H1 (cell line): ENCODE measurements at regions not wholly inside any gene's neighbourhood (a gene's known extent, or its start where the extent isn't known, plus 50 kb on each side); places are given as distances from the start of the nearest gene placed in this dataset.

Experiments
- CTCF ChIA-PET: fragments of 300-600 bp; sonication (Branson Sonifier 250); formaldehyde crosslinking; loops from one replicate; lab custom pipeline; 2021; ENCODE audit not compliant: partially characterized antibody; lab: Charles Lee
- POLR2A ChIA-PET: fragments of 300-600 bp; sonication (Branson Sonifier 250); formaldehyde crosslinking; loops from one replicate; lab custom pipeline; 2021; ENCODE audit warnings: inconsistent platforms; ENCODE audit not compliant: partially characterized antibody; lab: Charles Lee
- DNase-seq, 2 experiments: peaks; one replicate each; pipeline versions ENCODE4 v3.0.0 to v3.0.0-alpha.2; 2010 to 2022; ENCODE audit warnings: low spot score in 2 of 2, low read depth in 1 of 2, mixed read lengths in 1 of 2
- FAIRE-seq: peaks from 2 replicates; lab custom pipeline; 2011; peaks lifted over from hg19 to GRCh38; lab: Jason Lieb, UNC
- H2AFZ ChIP-seq: 2 replicates; pipeline ENCODE4 v1.8.1; 2012; ENCODE audit warnings: low read length, inconsistent platforms
- H2AK5ac ChIP-seq: 2 replicates; pipeline ENCODE4 v1.6.1; 2013; ENCODE audit warnings: low read depth, low read length
- H2BK120ac ChIP-seq: replicated peaks from 2 replicates; pipeline ENCODE3; 2013; ENCODE audit warnings: low read depth, low read length, inconsistent platforms
- H2BK12ac ChIP-seq: 2 replicates; pipeline ENCODE4 v1.6.1; 2013; ENCODE audit warnings: low read depth, low read length
- H2BK15ac ChIP-seq: 2 replicates; pipeline ENCODE4 v1.6.1; 2013; ENCODE audit warnings: low read length
- H2BK20ac ChIP-seq: 2 replicates; pipeline ENCODE4 v1.6.1; 2013; ENCODE audit warnings: low read length
- H2BK5ac ChIP-seq: 2 replicates; pipeline ENCODE4 v1.6.1; 2013; ENCODE audit warnings: low read depth, low read length
- H3K14ac ChIP-seq: 2 replicates; pipeline ENCODE4 v1.6.1; 2013; ENCODE audit warnings: inconsistent platforms; ENCODE audit not compliant: insufficient read length
- H3K18ac ChIP-seq: 2 replicates; pipeline ENCODE4 v1.6.1; 2013; ENCODE audit warnings: low read length; ENCODE audit errors: extremely low read depth
- H3K23ac ChIP-seq: 2 replicates; pipeline ENCODE4 v1.6.1; 2013; ENCODE audit warnings: inconsistent platforms; ENCODE audit not compliant: insufficient read length
- H3K23me2 ChIP-seq: 2 replicates; pipeline ENCODE4 v1.6.1; 2013; ENCODE audit warnings: low read depth, low read length
- H3K27ac ChIP-seq: 2 replicates; pipeline ENCODE4 v1.6.1; 2011; ENCODE audit warnings: low read depth, low read length, inconsistent platforms
- H3K27me3 ChIP-seq, 4 experiments: replicated peaks in 1 of 4; 1 replicate in 1 of 4; 2 replicates in 3 of 4; pipeline versions ENCODE4 v1.6.1 to v1.8.1; 2011 to 2013; ENCODE audit warnings: low read length in 3 of 4, mild to moderate bottlenecking in 3 of 4, inconsistent platforms in 2 of 4, mixed read lengths in 2 of 4, moderate library complexity in 1 of 4; ENCODE audit not compliant: control insufficient read depth in 3 of 4, insufficient read depth in 3 of 4; ENCODE audit errors: extremely low read depth in 1 of 4
- H3K36me3 ChIP-seq, 4 experiments: 2 replicates each; pipeline versions ENCODE4 v1.6.1 to v1.8.1; 2011 to 2013; ENCODE audit warnings: mild to moderate bottlenecking in 4 of 4, low read length in 3 of 4, moderate library complexity in 2 of 4, control low read depth in 1 of 4, inconsistent platforms in 1 of 4; ENCODE audit not compliant: insufficient read depth in 4 of 4, control insufficient read depth in 2 of 4
- H3K4ac ChIP-seq: replicated peaks from 2 replicates; pipeline ENCODE3; 2013; ENCODE audit warnings: low read length, low read depth, mixed read lengths, inconsistent platforms; ENCODE audit not compliant: insufficient read length
- H3K4me1 ChIP-seq, 4 experiments: replicated peaks in 1 of 4; 1 replicate in 1 of 4; 2 replicates in 3 of 4; pipeline versions ENCODE4 v1.6.1 to v1.8.1; 2011 to 2013; ENCODE audit warnings: low read length in 3 of 4, inconsistent platforms in 2 of 4, mixed read lengths in 1 of 4; ENCODE audit not compliant: insufficient read depth in 4 of 4, control insufficient read depth in 3 of 4
- H3K4me2 ChIP-seq, 2 experiments: 2 replicates each; pipeline versions ENCODE4 v1.6.1 to v1.8.1; 2011 to 2013; ENCODE audit warnings: low read depth in 2 of 2, low read length in 2 of 2, control low read depth in 1 of 2, inconsistent platforms in 1 of 2, mild to moderate bottlenecking in 1 of 2; ENCODE audit not compliant: insufficient read depth in 1 of 2
- H3K4me3 ChIP-seq, 4 experiments: fragments of 200-600, 300-600 bp in 1 of 4; sonication (generic), shearing (Covaris generic), sonication (Bioruptor Twin) in 1 of 4; 2 replicates each; pipeline versions ENCODE4 v1.5.1 to v1.8.1; 2011 to 2016; ENCODE audit warnings: low read length in 4 of 4, low read depth in 3 of 4, control low read depth in 2 of 4, inconsistent platforms in 2 of 4, mild to moderate bottlenecking in 2 of 4, mixed read lengths in 1 of 4, moderate library complexity in 1 of 4; ENCODE audit not compliant: insufficient read depth in 2 of 4; ENCODE audit errors: extremely low read depth in 1 of 4
- H3K56ac ChIP-seq: replicated peaks from 2 replicates; pipeline ENCODE3; 2013; ENCODE audit warnings: low read depth, mild to moderate bottlenecking, mixed read lengths, low read length, inconsistent platforms; ENCODE audit not compliant: insufficient read length
- H3K79me1 ChIP-seq: 2 replicates; pipeline ENCODE4 v1.6.1; 2013; ENCODE audit warnings: low read depth, low read length, control low read depth
- H3K79me2 ChIP-seq, 2 experiments: 2 replicates each; pipeline versions ENCODE4 v1.6.1 to v1.8.1; 2012 to 2013; ENCODE audit warnings: low read length in 2 of 2, mild to moderate bottlenecking in 2 of 2, inconsistent platforms in 1 of 2; ENCODE audit not compliant: insufficient read depth in 2 of 2, control insufficient read depth in 1 of 2
- H3K9ac ChIP-seq, 4 experiments: replicated peaks in 1 of 4; 1 replicate in 1 of 4; 2 replicates in 3 of 4; pipeline versions ENCODE4 v1.6.1 to v1.8.1; 2011 to 2013; ENCODE audit warnings: low read depth in 3 of 4, low read length in 3 of 4, control low read depth in 2 of 4, mild to moderate bottlenecking in 2 of 4, moderate library complexity in 2 of 4, inconsistent platforms in 1 of 4; ENCODE audit errors: extremely low read depth in 1 of 4
- H3K9me3 ChIP-seq, 2 experiments: 2 replicates each; pipeline versions ENCODE4 v1.6.1 to v1.8.1; 2012 to 2013; ENCODE audit warnings: mild to moderate bottlenecking in 2 of 2, moderate library complexity in 2 of 2, control low read depth in 1 of 2, inconsistent platforms in 1 of 2, low read depth in 1 of 2, low read length in 1 of 2, mixed read lengths in 1 of 2; ENCODE audit not compliant: insufficient read depth in 2 of 2
- H4K20me1 ChIP-seq, 2 experiments: replicated peaks in 1 of 2; 2 replicates each; pipeline versions ENCODE3 to v1.8.1; 2011 to 2013; ENCODE audit warnings: inconsistent platforms in 2 of 2, low read length in 2 of 2, mild to moderate bottlenecking in 1 of 2; ENCODE audit not compliant: insufficient read depth in 2 of 2, control insufficient read depth in 1 of 2
- H4K5ac ChIP-seq: 2 replicates; pipeline ENCODE4 v1.6.1; 2013; ENCODE audit warnings: low read length, low read depth, mixed read lengths, inconsistent platforms; ENCODE audit not compliant: insufficient read length
- H4K8ac ChIP-seq: 2 replicates; pipeline ENCODE4 v1.8.0; 2013; ENCODE audit warnings: mild to moderate bottlenecking, moderate library complexity, low read length, inconsistent platforms; ENCODE audit not compliant: insufficient read depth; ENCODE audit errors: extremely low read depth
- H4K91ac ChIP-seq: replicated peaks from 2 replicates; pipeline ENCODE3; 2013; ENCODE audit warnings: low read length, mixed read lengths, inconsistent platforms; ENCODE audit not compliant: insufficient read length
- POU5F1 ChIP-seq: IDR thresholded peaks from 2 replicates; pipeline ENCODE4 v1.6.1; 2011; ENCODE audit warnings: low read depth, mild to moderate bottlenecking, low read length, moderate library complexity
- ZNF274 ChIP-seq: IDR thresholded peaks from 2 replicates; pipeline ENCODE4 v1.7.0; 2012; ENCODE audit warnings: low read length, borderline replicate concordance; ENCODE audit errors: extremely low read depth
- WGBS, 2 experiments: shearing (Covaris generic) in 1 of 2; methylation state at CpG; one replicate each; pipeline versions ENCODE4 v1.1.6 to v1.1.7; 2013 to 2015; ENCODE audit warnings: low lambda C conversion rate in 2 of 2, mixed read lengths in 2 of 2, inconsistent platforms in 1 of 2, low coverage in 1 of 2, missing lambda C conversion rate in 1 of 2; ENCODE audit not compliant: insufficient replicate concordance in 2 of 2, insufficient coverage in 1 of 2, insufficient read length in 1 of 2; ENCODE audit errors: extremely low coverage in 1 of 2, missing lambda C conversion rate in 1 of 2; 5-methylcytosine and 5-hydroxymethylcytosine counted together

- Histone ChIP-seq H3K23me2 (no peaks in the 10 kb centered on the region), H3K79me2 (no peaks in the 10 kb centered on the region), H2BK20ac (no peak overlapping the region), H2BK12ac (no peak overlapping the region), H3K9ac (no peak overlapping the region), H3K14ac (no peak overlapping the region), H3K18ac (no peak overlapping the region), H3K27me3 (no peaks in the 10 kb centered on the region), H3K4me2 (no peak overlapping the region), H3K4me1 (no peaks in the 10 kb centered on the region), H2AFZ (no peak overlapping the region), H2BK120ac (no peak overlapping the region), H3K56ac (no peak overlapping the region), H3K27ac (no peak overlapping the region), H2BK5ac (no peak overlapping the region), H4K8ac (no peak overlapping the region), H4K5ac (no peak overlapping the region), H4K91ac (no peak overlapping the region), H4K20me1 (no peaks in the 10 kb centered on the region), H2AK5ac (no peak overlapping the region), H3K4me3 (no peak overlapping the region), H3K79me1 (no peaks in the 10 kb centered on the region), H3K9me3 (no peaks in the 10 kb centered on the region), H3K23ac (no peak overlapping the region), H3K4ac (no peak overlapping the region), H3K36me3 (no peaks in the 10 kb centered on the region), H2BK15ac (no peak overlapping the region)
- no peak for FAIRE-seq
- CTCF ChIA-PET, result no interaction called here
- WGBS, 2 experiments, result 0% methylated on average over 1 of the region's 1 CpG; no CpG with 5 or more reads in 1 of the 2 experiments
- POLR2A ChIA-PET, result no interaction called here
- DNase-seq, result no peak
- TF ChIP-seq ZNF274, result no peak
- no peak for TF ChIP-seq POU5F1
Measured at GRCh38 chr4:176945334-176945733, 152.6 kb upstream of the VEGFC start.
